CMK (cell line): ENCODE measurements at regions not wholly inside any gene's neighbourhood (a gene's known extent, or its start where the extent isn't known, plus 50 kb on each side); places are given as distances from the start of the nearest gene placed in this dataset.

Experiments
- DNase-seq: peaks from one replicate; pipeline ENCODE4 v3.0.0-alpha.2; 2010; ENCODE audit warnings: low read depth

- no peak for DNase-seq
Observed at GRCh38 chr21:19844334-19844733, 1153.9 kb upstream of the NCAM2 start.

- DNase-seq: peak; percentile 64
Observed at GRCh38 chr21:19850157-19850556, 1148.1 kb upstream of the NCAM2 start.

- DNase-seq: no peak
Observed at GRCh38 chr21:19853061-19853460, 1145.1 kb upstream of the NCAM2 start.

- no peak for DNase-seq
Observed at GRCh38 chr21:19853709-19854575, 1144.3 kb upstream of the NCAM2 start.

GRCh38 chr21:19855522-19855921 lies 1142.7 kb upstream of the NCAM2 start:
- DNase-seq: no peak

- DNase-seq: no peak
Observed at GRCh38 chr21:19864476-19864875, 1133.7 kb upstream of the NCAM2 start.

GRCh38 chr21:19870682-19871081 lies 1127.5 kb upstream of the NCAM2 start:
- no peak for DNase-seq

- DNase-seq: no peak
Observed at GRCh38 chr21:19874521-19874920, 1123.7 kb upstream of the NCAM2 start.

- DNase-seq: no peak
Observed at GRCh38 chr21:19878133-19878532, 1120.1 kb upstream of the NCAM2 start.

GRCh38 chr21:19899645-19900044 lies 1098.6 kb upstream of the NCAM2 start:
- no peak for DNase-seq

- no peak for DNase-seq
Observed at GRCh38 chr21:19900149-19900548, 1098.1 kb upstream of the NCAM2 start.

GRCh38 chr21:19908390-19908789 lies 1089.8 kb upstream of the NCAM2 start:
- peak; percentile 31 for DNase-seq

- no peak for DNase-seq
Observed at GRCh38 chr21:19914028-19914427, 1084.2 kb upstream of the NCAM2 start.

- no peak for DNase-seq
Observed at GRCh38 chr21:19921211-19921610, 1077.0 kb upstream of the NCAM2 start.

GRCh38 chr21:19922122-19922521 lies 1076.1 kb upstream of the NCAM2 start:
- no peak for DNase-seq

- no peak for DNase-seq
Observed at GRCh38 chr21:19935467-19935866, 1062.7 kb upstream of the NCAM2 start.

GRCh38 chr21:19937619-19938018 lies 1060.6 kb upstream of the NCAM2 start:
- no peak for DNase-seq

GRCh38 chr21:19941626-19942025 lies 1056.6 kb upstream of the NCAM2 start:
- no peak for DNase-seq

- DNase-seq: no peak
Observed at GRCh38 chr21:19950347-19950746, 1047.9 kb upstream of the NCAM2 start.

- no peak for DNase-seq
Observed at GRCh38 chr21:19969156-19969555, 1029.1 kb upstream of the NCAM2 start.

GRCh38 chr21:19981938-19982337 lies 1016.3 kb upstream of the NCAM2 start:
- no peak for DNase-seq

GRCh38 chr21:19986396-19986795 lies 1011.8 kb upstream of the NCAM2 start:
- no peak for DNase-seq

- DNase-seq: no peak
Observed at GRCh38 chr21:19987671-19988070, 1010.5 kb upstream of the NCAM2 start.

GRCh38 chr21:19992540-19992939 lies 1005.7 kb upstream of the NCAM2 start:
- DNase-seq: no peak
